Esophagus squamous epithelium (tissue), 5 donors: ENCODE measurements at regions not wholly inside any gene's neighbourhood (a gene's known extent, or its start where the extent isn't known, plus 50 kb on each side); places are given as distances from the start of the nearest gene placed in this dataset.

Experiments used
- DNase-seq: peaks from one replicate; lab custom pipeline; 2025; lab: John Stamatoyannopoulos, UW
- H3K27ac ChIP-seq, 4 donors: fragments of 200-600 bp; sonication (generic); one replicate each; pipeline ENCODE4 v1.5.1; 2016 to 2019; ENCODE audit warnings: mild to moderate bottlenecking in 1 of 4
- H3K27me3 ChIP-seq, 4 donors: fragments of 200-600 bp; sonication (generic); 1 replicate in 3 of 4; 2 replicates in 1 of 4; pipeline versions ENCODE4 v1.5.1 to v1.6.0; 2017 to 2021; ENCODE audit warnings: antibody characterized with exemption in 1 of 4
- H3K36me3 ChIP-seq, 3 donors: fragments of 200-600 bp; sonication (generic); one replicate each; pipeline ENCODE4 v1.5.1; 2016 to 2019
- H3K4me1 ChIP-seq, 3 donors: fragments of 200-600 bp; sonication (generic); one replicate each; pipeline ENCODE4 v1.5.1; 2017 to 2019
- H3K4me3 ChIP-seq, 4 donors: fragments of 200-600 bp; sonication (generic); 1 replicate in 3 of 4; 2 replicates in 1 of 4; pipeline ENCODE4 v1.5.1; 2016 to 2019; ENCODE audit warnings: mild to moderate bottlenecking in 2 of 4, moderate library complexity in 1 of 4
- H3K9me3 ChIP-seq, 3 donors: fragments of 200-600 bp; sonication (generic); one replicate each; pipeline ENCODE4 v1.5.1; 2016 to 2019
- POLR2A ChIP-seq, 4 donors: fragments of 450-650 bp; IDR thresholded peaks; one replicate each; pipeline ENCODE4 v1.6.1; 2017; ENCODE audit warnings: antibody characterized with exemption in 4 of 4, mild to moderate bottlenecking in 4 of 4, moderate library complexity in 3 of 4
- WGBS, 2 donors: methylation state at CpG; one replicate each; pipeline ENCODE4 v1.1.5; 2018; 5-methylcytosine and 5-hydroxymethylcytosine counted together
- intact Hi-C: fragments of 100-400 bp; cut with DNase I; formaldehyde crosslinking; loops from one replicate; pipeline ENCODE4 v1.15.0; 2022
- TF ChIP-seq, protein P1 (sequence below), 6 experiments: fragments of 450-650 bp in 4 of 6; fragments of 200-600 bp in 2 of 6; sonication (generic) in 2 of 6; IDR thresholded peaks; one replicate each; pipeline ENCODE4 v1.5.1; 2016 to 2019; ENCODE audit warnings: antibody characterized with exemption in 6 of 6, mild to moderate bottlenecking in 4 of 6, moderate library complexity in 4 of 6
- donor health status: DM: yes; HTN: yes; CAD: no.

DNA sequence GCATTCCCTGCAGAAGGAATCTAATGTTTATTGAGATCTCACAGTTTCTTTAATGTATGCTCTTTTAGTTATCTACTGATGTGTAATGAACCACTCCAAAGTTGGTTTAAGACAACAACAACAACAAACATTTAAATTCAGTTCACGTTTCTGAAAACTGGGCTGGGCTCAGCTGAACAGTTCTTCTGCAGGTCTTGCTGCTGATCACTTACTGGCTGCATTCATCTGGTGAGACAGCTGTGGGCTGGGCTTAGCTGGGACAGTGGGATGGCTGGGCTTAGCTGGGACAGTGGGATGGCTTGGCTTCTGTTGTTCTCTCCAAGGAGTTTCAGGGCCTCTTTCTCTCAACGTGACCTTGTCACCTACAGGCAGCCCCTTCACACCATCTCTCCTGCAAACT, 544.3 kb upstream of the CDH5 start:
- H3K9me3 ChIP-seq = no peaks in the 10 kb centered on the region
- TF ChIP-seq, protein P1, sequence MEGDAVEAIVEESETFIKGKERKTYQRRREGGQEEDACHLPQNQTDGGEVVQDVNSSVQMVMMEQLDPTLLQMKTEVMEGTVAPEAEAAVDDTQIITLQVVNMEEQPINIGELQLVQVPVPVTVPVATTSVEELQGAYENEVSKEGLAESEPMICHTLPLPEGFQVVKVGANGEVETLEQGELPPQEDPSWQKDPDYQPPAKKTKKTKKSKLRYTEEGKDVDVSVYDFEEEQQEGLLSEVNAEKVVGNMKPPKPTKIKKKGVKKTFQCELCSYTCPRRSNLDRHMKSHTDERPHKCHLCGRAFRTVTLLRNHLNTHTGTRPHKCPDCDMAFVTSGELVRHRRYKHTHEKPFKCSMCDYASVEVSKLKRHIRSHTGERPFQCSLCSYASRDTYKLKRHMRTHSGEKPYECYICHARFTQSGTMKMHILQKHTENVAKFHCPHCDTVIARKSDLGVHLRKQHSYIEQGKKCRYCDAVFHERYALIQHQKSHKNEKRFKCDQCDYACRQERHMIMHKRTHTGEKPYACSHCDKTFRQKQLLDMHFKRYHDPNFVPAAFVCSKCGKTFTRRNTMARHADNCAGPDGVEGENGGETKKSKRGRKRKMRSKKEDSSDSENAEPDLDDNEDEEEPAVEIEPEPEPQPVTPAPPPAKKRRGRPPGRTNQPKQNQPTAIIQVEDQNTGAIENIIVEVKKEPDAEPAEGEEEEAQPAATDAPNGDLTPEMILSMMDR (IDR thresholded peaks at IDR 0.05) = no peak
- TF ChIP-seq POLR2A (IDR thresholded peaks at IDR 0.05) = no peak
- no peaks in the 10 kb centered on the region for H3K4me1 ChIP-seq
- no peaks in the 10 kb centered on the region for H3K36me3 ChIP-seq
- 83 to 86% methylated on average over 2 of the region's 2 CpGs for WGBS, 2 donors
- no peak overlapping the region for H3K4me3 ChIP-seq
- no peak for DNase-seq
- peaks cover 0 to 5% (median 0%) of the 10 kb centered on the region in 4 donors for H3K27me3 ChIP-seq
- H3K27ac ChIP-seq = no peak overlapping the region
- intact Hi-C loops = no loop called here

DNA sequence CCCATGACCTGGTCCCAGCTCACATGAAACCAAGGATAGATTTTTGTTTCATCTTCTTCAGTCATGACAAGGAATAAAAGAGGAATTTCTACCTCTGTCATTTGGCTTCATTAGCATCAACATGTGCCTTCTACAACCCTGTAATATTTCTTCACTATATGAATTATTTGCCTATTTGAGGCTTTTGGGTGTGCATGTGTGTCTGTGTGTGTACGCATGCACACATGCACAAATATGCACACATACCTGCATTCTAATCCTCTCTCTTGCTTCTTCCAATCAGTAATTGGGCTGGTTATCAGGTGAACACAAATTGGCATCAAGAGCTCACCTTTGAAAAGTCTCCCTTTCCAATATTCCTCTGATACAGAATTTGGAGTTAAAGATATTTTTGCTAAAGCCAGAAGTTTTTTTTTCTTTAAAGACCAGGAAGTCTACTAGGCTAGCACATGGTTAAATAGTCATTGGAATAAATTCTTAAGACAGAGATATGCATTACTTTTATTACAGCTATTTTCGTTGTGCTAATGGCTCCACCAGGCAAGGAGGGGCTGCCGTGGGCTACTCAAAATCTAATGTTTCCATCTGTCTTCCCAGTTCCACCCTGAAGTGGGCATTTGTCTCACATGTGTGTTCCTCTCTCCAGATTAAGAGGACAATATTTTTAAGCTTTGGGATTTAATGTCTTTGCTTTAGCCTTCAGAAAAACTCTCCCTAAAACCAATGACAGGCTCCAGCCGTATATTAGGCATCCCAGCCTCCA, 547.2 kb upstream of the CDH5 start:
- Histone ChIP-seq H3K4me3 (no peak overlapping the region), H3K27me3 (no peaks in the 10 kb centered on the region), H3K36me3 (no peaks in the 10 kb centered on the region), H3K27ac (no peak overlapping the region), H3K4me1 (peaks cover 0 to 1% (median 0%) of the 10 kb centered on the region in 3 donors), H3K9me3 (no peaks in the 10 kb centered on the region)
- intact Hi-C loops = no loop called here
- TF ChIP-seq, protein P1 (IDR thresholded peaks at IDR 0.05) = no peak
- TF ChIP-seq POLR2A (IDR thresholded peaks at IDR 0.05) = no peak
- no peak for DNase-seq
- 70 to 76% methylated on average over 4 of the region's 4 CpGs for WGBS, 2 donors

DNA sequence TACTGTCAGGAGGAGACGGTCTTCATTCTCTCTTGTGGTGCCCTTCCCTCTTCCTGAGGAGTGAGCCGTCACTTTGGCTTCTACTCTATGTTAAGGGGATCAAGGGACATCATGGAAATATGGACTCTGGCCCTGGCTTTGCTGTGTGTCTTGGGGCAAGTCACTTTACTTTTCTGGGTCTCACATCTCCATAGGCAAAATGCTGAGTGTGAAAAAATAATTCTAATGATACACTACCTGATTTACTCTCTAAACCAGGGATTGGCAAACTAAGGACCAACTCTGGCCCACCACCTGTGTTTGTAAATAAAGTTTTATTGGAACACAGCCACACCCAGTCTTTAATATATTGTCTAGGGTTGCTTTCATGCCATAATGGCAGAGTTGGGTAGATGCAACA, 548.7 kb upstream of the CDH5 start:
- TF ChIP-seq, protein P1 (IDR thresholded peaks at IDR 0.05) = no peak
- no peak for TF ChIP-seq POLR2A (IDR thresholded peaks at IDR 0.05)
- WGBS, 2 donors = 92 to 94% methylated on average over 2 of the region's 2 CpGs
- no peak for DNase-seq
- no peaks in the 10 kb centered on the region for H3K9me3 ChIP-seq
- H3K4me3 ChIP-seq = no peak overlapping the region
- H3K4me1 ChIP-seq = peaks cover 0 to 15% (median 0%) of the 10 kb centered on the region in 3 donors
- no peaks in the 10 kb centered on the region for H3K27me3 ChIP-seq
- no peaks in the 10 kb centered on the region for H3K36me3 ChIP-seq
- intact Hi-C loops = no loop called here
- no peak overlapping the region for H3K27ac ChIP-seq

DNA sequence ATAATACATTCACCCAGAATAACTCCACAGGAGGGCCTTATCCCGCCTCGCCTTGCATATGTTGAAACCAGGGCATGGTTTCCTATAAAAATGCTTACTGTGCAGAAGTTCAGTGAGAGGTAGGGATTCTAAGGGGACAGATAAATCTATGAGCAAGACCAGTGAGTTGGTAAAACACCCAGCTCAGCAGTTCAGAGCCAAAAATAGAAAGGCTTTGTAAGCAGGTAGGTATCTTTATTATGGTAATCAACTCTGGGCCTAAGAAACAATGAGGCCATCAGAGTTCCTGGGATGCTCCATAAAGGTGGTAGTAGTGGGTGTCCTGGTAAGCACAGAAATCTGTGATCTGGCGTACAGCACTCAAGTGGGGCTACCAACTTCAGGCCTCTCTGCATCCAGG, 549.4 kb upstream of the CDH5 start:
- intact Hi-C loops = no loop called here
- TF ChIP-seq, protein P1 (IDR thresholded peaks at IDR 0.05) = no peak
- no peak for TF ChIP-seq POLR2A (IDR thresholded peaks at IDR 0.05)
- 88 to 92% methylated on average over 2 to 3 of the region's 3 CpGs for WGBS, 2 donors

DNA sequence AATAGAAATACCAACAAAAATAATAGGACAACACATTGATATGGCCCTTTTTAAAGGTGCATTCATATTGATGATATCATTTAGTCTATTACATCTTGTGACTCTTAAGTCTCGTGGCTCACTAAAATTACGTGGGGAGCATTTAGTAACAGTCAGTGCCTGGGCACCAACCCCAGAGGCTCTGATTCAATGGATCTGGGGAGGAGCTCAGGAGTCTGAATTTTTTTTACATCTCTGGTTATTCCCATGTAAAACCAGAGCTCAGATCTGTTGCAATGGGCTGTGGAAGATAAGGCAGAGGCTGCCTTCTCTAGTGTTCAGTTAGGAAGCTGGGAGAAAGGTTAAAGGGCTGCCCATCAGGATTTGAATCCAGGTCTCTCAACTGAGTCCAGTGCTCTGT, 549.9 kb upstream of the CDH5 start:
- H3K36me3 ChIP-seq = no peaks in the 10 kb centered on the region
- WGBS, 2 donors = 74 to 94% methylated on average over 2 of the region's 2 CpGs
- peaks cover 0 to 16% (median 0%) of the 10 kb centered on the region in 3 donors for H3K4me1 ChIP-seq
- intact Hi-C loops = no loop called here
- H3K9me3 ChIP-seq = no peaks in the 10 kb centered on the region
- H3K27ac ChIP-seq = no peak overlapping the region
- no peak for DNase-seq
- H3K27me3 ChIP-seq = no peaks in the 10 kb centered on the region
- TF ChIP-seq, protein P1 (IDR thresholded peaks at IDR 0.05) = no peak
- H3K4me3 ChIP-seq = no peak overlapping the region

More for the DNA sequence above, 549.4 kb upstream of the CDH5 start:
- no peak overlapping the region for H3K27ac ChIP-seq
- peaks cover 0 to 16% (median 0%) of the 10 kb centered on the region in 3 donors for H3K4me1 ChIP-seq
- H3K36me3 ChIP-seq = no peaks in the 10 kb centered on the region
- H3K9me3 ChIP-seq = no peaks in the 10 kb centered on the region
- no peak for DNase-seq
- no peaks in the 10 kb centered on the region for H3K27me3 ChIP-seq
- H3K4me3 ChIP-seq = no peak overlapping the region
